Prostate gland (tissue), 2 donors: ENCODE measurements at regions not wholly inside any gene's neighbourhood (a gene's known extent, or its start where the extent isn't known, plus 50 kb on each side); places are given as distances from the start of the nearest gene placed in this dataset.

Experiments
- POLR2A ChIP-seq: fragments of 450-650 bp; IDR thresholded peaks from one replicate; pipeline ENCODE4 v1.6.1; 2016; ENCODE audit warnings: antibody characterized with exemption, mild to moderate bottlenecking
- TF ChIP-seq, protein P1 (sequence below), 4 experiments: fragments of 200-600 bp in 2 of 4; fragments of 450-650 bp in 2 of 4; sonication (generic) in 2 of 4; IDR thresholded peaks; 1 replicate in 3 of 4; 2 replicates in 1 of 4; pipeline ENCODE4 v1.5.1; 2016 to 2019; ENCODE audit warnings: antibody characterized with exemption in 4 of 4, mild to moderate bottlenecking in 2 of 4, moderate library complexity in 2 of 4

DNA sequence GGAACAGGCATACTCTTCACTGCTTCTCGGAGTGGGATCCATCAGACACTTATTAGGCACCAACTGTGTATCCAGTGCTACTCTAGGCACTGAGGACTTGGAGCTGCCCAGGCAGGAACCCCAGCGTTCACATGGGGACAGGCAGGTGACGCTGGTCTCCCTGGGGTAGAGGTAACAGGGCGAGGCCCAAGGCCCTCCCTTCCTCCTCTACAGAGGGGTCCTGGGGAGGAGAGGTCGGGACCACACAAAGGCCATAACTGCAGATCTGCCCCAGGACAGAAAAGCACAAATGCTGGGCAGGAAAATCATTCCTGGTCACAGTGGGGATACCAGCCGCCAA lies 262.2 kb downstream of the BRD1 start:
- TF ChIP-seq POLR2A: no peak
- TF ChIP-seq, protein P1, sequence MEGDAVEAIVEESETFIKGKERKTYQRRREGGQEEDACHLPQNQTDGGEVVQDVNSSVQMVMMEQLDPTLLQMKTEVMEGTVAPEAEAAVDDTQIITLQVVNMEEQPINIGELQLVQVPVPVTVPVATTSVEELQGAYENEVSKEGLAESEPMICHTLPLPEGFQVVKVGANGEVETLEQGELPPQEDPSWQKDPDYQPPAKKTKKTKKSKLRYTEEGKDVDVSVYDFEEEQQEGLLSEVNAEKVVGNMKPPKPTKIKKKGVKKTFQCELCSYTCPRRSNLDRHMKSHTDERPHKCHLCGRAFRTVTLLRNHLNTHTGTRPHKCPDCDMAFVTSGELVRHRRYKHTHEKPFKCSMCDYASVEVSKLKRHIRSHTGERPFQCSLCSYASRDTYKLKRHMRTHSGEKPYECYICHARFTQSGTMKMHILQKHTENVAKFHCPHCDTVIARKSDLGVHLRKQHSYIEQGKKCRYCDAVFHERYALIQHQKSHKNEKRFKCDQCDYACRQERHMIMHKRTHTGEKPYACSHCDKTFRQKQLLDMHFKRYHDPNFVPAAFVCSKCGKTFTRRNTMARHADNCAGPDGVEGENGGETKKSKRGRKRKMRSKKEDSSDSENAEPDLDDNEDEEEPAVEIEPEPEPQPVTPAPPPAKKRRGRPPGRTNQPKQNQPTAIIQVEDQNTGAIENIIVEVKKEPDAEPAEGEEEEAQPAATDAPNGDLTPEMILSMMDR (IDR thresholded peaks at IDR 0.05): no peak
